ENCODE measurements at regions not wholly inside any gene's neighbourhood (a gene's known extent, or its start where the extent isn't known, plus 50 kb on each side); places are given as distances from the start of the nearest gene placed in this dataset.
"Not testable (repeated sequence)": the region's sequence is repeated elsewhere in the genome, so short reads cannot be mapped to it uniquely, and the experiment has no call there.

DNA sequence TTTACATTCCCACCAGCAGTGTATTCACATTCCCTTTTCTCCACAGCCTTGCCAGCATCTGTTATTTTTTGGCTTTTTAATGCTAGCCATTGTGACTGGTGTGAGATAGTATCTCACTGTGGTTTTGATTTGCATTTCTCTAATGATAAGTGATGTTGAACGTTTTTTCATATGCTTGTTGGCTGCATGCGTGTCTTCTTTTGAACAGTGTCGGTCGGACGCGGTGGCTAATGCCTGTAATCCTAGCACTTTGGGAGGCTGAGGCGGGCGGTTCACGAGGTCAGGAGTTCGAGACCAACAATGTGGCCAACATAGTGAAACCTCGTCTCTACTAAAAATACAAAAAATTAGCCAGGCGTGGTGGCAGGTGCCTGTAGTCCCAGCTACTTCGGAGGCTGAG is 50.6 kb upstream of the LAS1L start:
- POLR2A ChIA-PET: interaction anchor here (1.3 kb wide), 1 partner anchor 11 kb away, joined by 3 read pairs; no protein-coding TSS in a partner anchor
- FAIRE-seq; H3K27me3 ChIP-seq (ENCODE audit: control insufficient read depth in 2 of 2, insufficient read depth in 2 of 2, low read length in 2 of 2); BruUV-seq (replicated peaks); H3K79me2 ChIP-seq (ENCODE audit: control insufficient read depth, insufficient read depth, low read length); intact Hi-C loops (cut with micrococcal nuclease); H3K9ac ChIP-seq (ENCODE audit: insufficient read depth in 1 of 2, low read depth in 2 of 2, low read length in 2 of 2); H3K4me3 ChIP-seq; H3K9me3 ChIP-seq (replicated peaks; ENCODE audit: control insufficient read depth, insufficient read depth, low read depth, low read length); H2AFZ ChIP-seq (ENCODE audit: low read depth, low read length); DNase-seq (ENCODE audit: extremely low read depth in 1 of 4, low spot score in 3 of 4); H3K36me3 ChIP-seq (ENCODE audit: control insufficient read depth, insufficient read depth, low read length); H3K27ac ChIP-seq (ENCODE audit: extremely low read depth, low read depth, low read length); CTCF ChIA-PET (ENCODE audit: low intra/inter-chr PET ratio); H3K9me1 ChIP-seq (ENCODE audit: control insufficient read depth, insufficient read depth, low read length); H3K4me2 ChIP-seq (ENCODE audit: insufficient read depth, low read length); H4K20me1 ChIP-seq (replicated peaks; ENCODE audit: control insufficient read depth, insufficient read depth, low read length); ATAC-seq: not testable (repeated sequence)
- in situ Hi-C loops (cut with MboI): loop anchor here (10.0 to 25.0 kb wide), 3 partner anchors 160 to 1140 kb away; no protein-coding TSS in a partner anchor
- peaks cover 10 to 18% of the 10 kb centered on the region in 2 experiments for H3K4me1 ChIP-seq (replicated peaks in 1 of 2; ENCODE audit: control insufficient read depth in 2 of 2, insufficient read depth in 2 of 2, low read length in 2 of 2)
- WGBS (ENCODE audit: insufficient coverage, low coverage, missing lambda C conversion rate): 51% methylated on average over 13 of the region's 13 CpGs
